CD4-positive, CD25-positive, alpha-beta regulatory T cell (primary cell): ENCODE measurements at regions not wholly inside any gene's neighbourhood (a gene's known extent, or its start where the extent isn't known, plus 50 kb on each side); places are given as distances from the start of the nearest gene placed in this dataset.

Source experiments
- ATAC-seq, 2 donors: fragments of 150-1000 bp; cut with Tn5 transposase; one replicate each; pipeline ENCODE4 v1.10.0; 2021; ENCODE audit warnings: low read depth in 2 of 2, moderate number of reproducible peaks in 2 of 2, moderate library complexity in 1 of 2
- DNase-seq, 3 donors: peaks; one replicate each; pipeline versions ENCODE4 v3.0.0 to v3.0.0-alpha.2; 2012 to 2022; ENCODE audit warnings: mixed read lengths in 1 of 3
- H3K27ac ChIP-seq: one replicate; pipeline ENCODE4 v1.7.0; 2013; ENCODE audit warnings: mild to moderate bottlenecking, low read length; ENCODE audit not compliant: insufficient read depth, poor library complexity, severe bottlenecking
- H3K27me3 ChIP-seq: one replicate; pipeline ENCODE4 v1.7.0; 2013; ENCODE audit warnings: low read length; ENCODE audit not compliant: control insufficient read depth, insufficient read depth
- H3K36me3 ChIP-seq: one replicate; pipeline ENCODE4 v1.7.0; 2013; ENCODE audit warnings: mild to moderate bottlenecking, low read length, moderate library complexity; ENCODE audit not compliant: control insufficient read depth, insufficient read depth
- H3K4me1 ChIP-seq: 2 replicates; pipeline ENCODE4 v1.7.0; 2013; ENCODE audit warnings: mild to moderate bottlenecking, low read length; ENCODE audit not compliant: insufficient read depth, control insufficient read depth, poor library complexity, severe bottlenecking
- H3K4me3 ChIP-seq: one replicate; pipeline ENCODE4 v1.7.0; 2013; ENCODE audit warnings: low read depth, mild to moderate bottlenecking, low read length, moderate library complexity
- H3K9me3 ChIP-seq, 2 experiments: 1 replicate in 1 of 2; 2 replicates in 1 of 2; pipeline ENCODE4 v1.7.0; 2013; ENCODE audit warnings: low read length in 2 of 2, mild to moderate bottlenecking in 1 of 2, moderate library complexity in 1 of 2; ENCODE audit not compliant: control insufficient read depth in 2 of 2
- H3K27ac Mint-ChIP-seq, 3 donors: one replicate each; pipeline ENCODE4 v1.8.0; 2020 to 2022; ENCODE audit warnings: mild to moderate bottlenecking in 3 of 3, mixed read lengths in 3 of 3, moderate library complexity in 2 of 3
- H3K27me3 Mint-ChIP-seq: one replicate; pipeline ENCODE4 v1.8.0; 2022; ENCODE audit warnings: mild to moderate bottlenecking, mixed read lengths
- H3K36me3 Mint-ChIP-seq: one replicate; pipeline ENCODE4 v1.8.0; 2020; ENCODE audit warnings: mixed read lengths
- H3K4me1 Mint-ChIP-seq, 4 donors: one replicate each; pipeline ENCODE4 v1.8.0; 2020 to 2022; ENCODE audit warnings: mixed read lengths in 4 of 4, mild to moderate bottlenecking in 1 of 4
- H3K4me3 Mint-ChIP-seq, 4 donors: one replicate each; pipeline ENCODE4 v1.8.0; 2020 to 2022; ENCODE audit warnings: mild to moderate bottlenecking in 4 of 4, mixed read lengths in 4 of 4, moderate library complexity in 3 of 4
- H3K9me3 Mint-ChIP-seq, 7 donors: one replicate each; pipeline ENCODE4 v1.8.0; 2020 to 2022; ENCODE audit warnings: mixed read lengths in 7 of 7, mild to moderate bottlenecking in 3 of 7, moderate library complexity in 2 of 7

- Histone ChIP-seq H3K27me3 (peaks cover 4% of the 10 kb centered on the region), H3K27ac (no peak overlapping the region), H3K4me1 (no peaks in the 10 kb centered on the region), H3K4me3 (no peak overlapping the region), H3K9me3 (no peaks in the 10 kb centered on the region), H3K36me3 (no peaks in the 10 kb centered on the region)
- peaks cover 5% of the 10 kb centered on the region for H3K27me3 Mint-ChIP-seq
- DNase-seq, result no peak
- no peaks in the 10 kb centered on the region for H3K36me3 Mint-ChIP-seq
- H3K9me3 Mint-ChIP-seq, result no peaks in the 10 kb centered on the region
- no peak for ATAC-seq
- H3K4me1 Mint-ChIP-seq, result peaks cover 0 to 6% (median 0%) of the 10 kb centered on the region in 4 donors
- no peak overlapping the region for H3K4me3 Mint-ChIP-seq
- H3K27ac Mint-ChIP-seq, result no peak overlapping the region
Observed at GRCh38 chr7:25316366-25316765, 88.1 kb upstream of the NPVF start.

GRCh38 chr7:25318047-25318446 lies 89.8 kb upstream of the NPVF start:
- Mint-ChIP-seq H3K9me3 (no peaks in the 10 kb centered on the region), H3K27me3 (peaks cover 11% of the 10 kb centered on the region), H3K4me1 (peaks cover 0 to 6% (median 0%) of the 10 kb centered on the region in 4 donors), H3K4me3 (no peak overlapping the region), H3K27ac (no peak overlapping the region), H3K36me3 (no peaks in the 10 kb centered on the region)
- no peak for ATAC-seq
- no peaks in the 10 kb centered on the region for H3K9me3 ChIP-seq
- no peak for DNase-seq
- peaks cover 6% of the 10 kb centered on the region for H3K27me3 ChIP-seq
- no peak overlapping the region for H3K4me3 ChIP-seq
- H3K4me1 ChIP-seq, result no peaks in the 10 kb centered on the region
- H3K27ac ChIP-seq, result no peak overlapping the region
- H3K36me3 ChIP-seq, result no peaks in the 10 kb centered on the region

- Histone ChIP-seq H3K36me3 (no peaks in the 10 kb centered on the region), H3K9me3 (no peaks in the 10 kb centered on the region), H3K4me1 (no peaks in the 10 kb centered on the region), H3K27me3 (peaks cover 6% of the 10 kb centered on the region), H3K27ac (no peak overlapping the region), H3K4me3 (no peak overlapping the region)
- DNase-seq (no peak), ATAC-seq (no peak)
- H3K4me3 Mint-ChIP-seq, result no peak overlapping the region
- H3K36me3 Mint-ChIP-seq, result no peaks in the 10 kb centered on the region
- peaks cover 0 to 6% (median 0%) of the 10 kb centered on the region in 4 donors for H3K4me1 Mint-ChIP-seq
- H3K27ac Mint-ChIP-seq, result peak overlapping the region in 1 of 3 donors; percentile 46
- no peaks in the 10 kb centered on the region for H3K9me3 Mint-ChIP-seq
- H3K27me3 Mint-ChIP-seq, result peaks cover 12% of the 10 kb centered on the region
Observed at GRCh38 chr7:25319707-25320106, 91.4 kb upstream of the NPVF start.

DNA sequence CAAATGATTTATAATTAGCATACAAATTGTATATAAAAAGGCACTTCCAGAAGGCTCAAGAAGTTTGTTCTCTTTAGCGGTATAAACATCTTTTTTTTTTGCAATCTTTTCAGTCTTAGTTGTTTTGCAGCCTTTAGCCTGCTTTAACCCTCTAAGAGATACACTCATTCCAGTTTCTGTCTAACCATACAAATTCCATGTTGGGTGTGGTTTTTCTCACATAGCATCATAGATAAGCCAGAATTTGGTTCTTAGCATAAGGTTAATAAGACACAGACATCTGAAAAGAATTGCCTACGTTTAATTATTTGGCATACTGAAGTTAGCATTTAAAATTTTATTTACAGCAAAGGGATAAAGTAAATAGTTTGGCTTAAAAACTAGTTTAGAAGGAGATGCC lies 92.5 kb upstream of the NPVF start:
- H3K4me1 Mint-ChIP-seq, result peaks cover 0 to 6% (median 0%) of the 10 kb centered on the region in 4 donors
- H3K27ac Mint-ChIP-seq, result no peak overlapping the region
- Histone ChIP-seq H3K36me3 (no peaks in the 10 kb centered on the region), H3K27ac (no peak overlapping the region), H3K4me3 (no peak overlapping the region), H3K9me3 (no peaks in the 10 kb centered on the region), H3K27me3 (peaks cover 6% of the 10 kb centered on the region), H3K4me1 (no peaks in the 10 kb centered on the region)
- H3K27me3 Mint-ChIP-seq, result peaks cover 18% of the 10 kb centered on the region
- H3K4me3 Mint-ChIP-seq, result no peak overlapping the region
- no peak for ATAC-seq
- DNase-seq, result no peak
- no peaks in the 10 kb centered on the region for H3K36me3 Mint-ChIP-seq
- no peaks in the 10 kb centered on the region for H3K9me3 Mint-ChIP-seq

- Histone ChIP-seq H3K9me3 (no peaks in the 10 kb centered on the region), H3K27ac (no peak overlapping the region), H3K36me3 (no peaks in the 10 kb centered on the region), H3K27me3 (peaks cover 6% of the 10 kb centered on the region), H3K4me1 (no peaks in the 10 kb centered on the region), H3K4me3 (no peak overlapping the region)
- DNase-seq (no peak), ATAC-seq (no peak)
- H3K27me3 Mint-ChIP-seq, result peaks cover 18% of the 10 kb centered on the region
- no peaks in the 10 kb centered on the region for H3K36me3 Mint-ChIP-seq
- no peak overlapping the region for H3K4me3 Mint-ChIP-seq
- peaks cover 0 to 6% (median 0%) of the 10 kb centered on the region in 4 donors for H3K4me1 Mint-ChIP-seq
- no peaks in the 10 kb centered on the region for H3K9me3 Mint-ChIP-seq
- peak overlapping the region in 1 of 3 donors; percentile 66 for H3K27ac Mint-ChIP-seq
Observed at GRCh38 chr7:25321424-25321823, 93.1 kb upstream of the NPVF start.

GRCh38 chr7:25322473-25322872 lies 94.2 kb upstream of the NPVF start:
- Mint-ChIP-seq H3K4me1 (peaks cover 0 to 6% (median 0%) of the 10 kb centered on the region in 4 donors), H3K27me3 (peaks cover 14% of the 10 kb centered on the region), H3K4me3 (no peak overlapping the region), H3K27ac (no peak overlapping the region), H3K36me3 (no peaks in the 10 kb centered on the region), H3K9me3 (no peaks in the 10 kb centered on the region)
- Histone ChIP-seq H3K4me1 (no peaks in the 10 kb centered on the region), H3K27me3 (peaks cover 6% of the 10 kb centered on the region), H3K9me3 (no peaks in the 10 kb centered on the region), H3K27ac (no peak overlapping the region), H3K4me3 (no peak overlapping the region), H3K36me3 (no peaks in the 10 kb centered on the region)
- ATAC-seq (no peak), DNase-seq (no peak)

- Histone ChIP-seq H3K36me3 (no peaks in the 10 kb centered on the region), H3K4me3 (no peak overlapping the region), H3K9me3 (no peaks in the 10 kb centered on the region), H3K27ac (no peak overlapping the region), H3K27me3 (peaks cover 5% of the 10 kb centered on the region), H3K4me1 (no peaks in the 10 kb centered on the region)
- Mint-ChIP-seq H3K4me3 (no peak overlapping the region), H3K9me3 (no peaks in the 10 kb centered on the region), H3K27me3 (peaks cover 12% of the 10 kb centered on the region), H3K36me3 (no peaks in the 10 kb centered on the region), H3K27ac (no peak overlapping the region), H3K4me1 (no peaks in the 10 kb centered on the region)
- no peak for ATAC-seq
- no peak for DNase-seq
Observed at GRCh38 chr7:25325186-25325757, 97.0 kb upstream of the NPVF start.

GRCh38 chr7:25326501-25327156 lies 98.3 kb upstream of the NPVF start:
- Mint-ChIP-seq H3K36me3 (no peaks in the 10 kb centered on the region), H3K9me3 (no peaks in the 10 kb centered on the region)
- H3K4me3 ChIP-seq, result no peak overlapping the region

More at GRCh38 chr7:25326501-25327156, 98.3 kb upstream of the NPVF start:
- Mint-ChIP-seq H3K27ac (no peak overlapping the region), H3K27me3 (peaks cover 10% of the 10 kb centered on the region), H3K4me1 (no peaks in the 10 kb centered on the region), H3K4me3 (no peak overlapping the region)
- no peak overlapping the region for H3K27ac ChIP-seq
- DNase-seq (no peak), ATAC-seq (no peak)
- peaks cover 2% of the 10 kb centered on the region for H3K27me3 ChIP-seq
- H3K36me3 ChIP-seq, result no peaks in the 10 kb centered on the region
- no peaks in the 10 kb centered on the region for H3K9me3 ChIP-seq
- no peaks in the 10 kb centered on the region for H3K4me1 ChIP-seq
